C4-2B (cell line): ENCODE measurements at regions not wholly inside any gene's neighbourhood (a gene's known extent, or its start where the extent isn't known, plus 50 kb on each side); places are given as distances from the start of the nearest gene placed in this dataset.

Source experiments
- CTCF ChIP-seq: fragments of 450-650 bp; conservative IDR thresholded peaks from 2 replicates; pipeline ENCODE4 v1.5.1; 2017; ENCODE audit warnings: mild to moderate bottlenecking
- ZFX ChIP-seq: fragments of 450-650 bp; IDR thresholded peaks from 2 replicates; pipeline ENCODE4 v1.6.1; 2017

DNA sequence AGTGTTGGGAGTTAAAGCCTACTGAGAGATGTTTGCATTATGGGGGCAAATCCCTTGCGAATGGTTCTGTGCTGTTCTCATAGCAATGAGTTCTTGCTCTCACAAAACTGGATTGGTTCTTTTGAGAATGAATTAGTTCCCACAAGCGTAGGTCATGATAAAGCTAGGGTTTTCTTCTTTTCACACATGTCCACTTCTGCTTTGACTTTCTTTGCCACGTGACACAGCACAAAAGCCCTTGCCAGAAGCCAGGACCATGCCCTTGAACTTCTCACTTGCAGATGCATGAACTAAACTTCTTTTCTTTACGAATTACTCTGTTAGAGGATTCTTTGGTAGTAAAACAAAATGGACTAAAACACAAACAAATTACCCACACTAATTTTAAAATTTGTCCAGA is 922.8 kb downstream of the EPHA7 start:
- TF ChIP-seq CTCF = no peak
- TF ChIP-seq ZFX = no peak
